Transverse colon (tissue), 4 donors: ENCODE measurements at regions not wholly inside any gene's neighbourhood (a gene's known extent, or its start where the extent isn't known, plus 50 kb on each side); places are given as distances from the start of the nearest gene placed in this dataset.

Experiments
- EP300 ChIP-seq: sonication (generic); formaldehyde crosslinking; IDR thresholded peaks from one replicate; pipeline ENCODE4 v1.6.1; 2017; ENCODE audit warnings: antibody characterized with exemption, low read depth
- POLR2A ChIP-seq: fragments of 450-650 bp; IDR thresholded peaks from one replicate; pipeline ENCODE4 v1.6.1; 2016; ENCODE audit warnings: antibody characterized with exemption, mild to moderate bottlenecking, moderate library complexity
- POLR2AphosphoS5 ChIP-seq, 3 donors: sonication (generic); formaldehyde crosslinking; IDR thresholded peaks; one replicate each; pipeline ENCODE4 v1.6.1; 2016; ENCODE audit warnings: antibody characterized with exemption in 3 of 3
- TF ChIP-seq, protein P1 (sequence below), 5 experiments: fragments of 200-600 bp in 3 of 5; fragments of 450-650 bp in 2 of 5; sonication (generic) in 3 of 5; IDR thresholded peaks; 1 replicate in 2 of 5; 2 replicates in 3 of 5; pipeline ENCODE4 v1.5.1; 2016 to 2017; ENCODE audit warnings: antibody characterized with exemption in 5 of 5, inconsistent platforms in 3 of 5, mild to moderate bottlenecking in 2 of 5, moderate library complexity in 1 of 5

DNA sequence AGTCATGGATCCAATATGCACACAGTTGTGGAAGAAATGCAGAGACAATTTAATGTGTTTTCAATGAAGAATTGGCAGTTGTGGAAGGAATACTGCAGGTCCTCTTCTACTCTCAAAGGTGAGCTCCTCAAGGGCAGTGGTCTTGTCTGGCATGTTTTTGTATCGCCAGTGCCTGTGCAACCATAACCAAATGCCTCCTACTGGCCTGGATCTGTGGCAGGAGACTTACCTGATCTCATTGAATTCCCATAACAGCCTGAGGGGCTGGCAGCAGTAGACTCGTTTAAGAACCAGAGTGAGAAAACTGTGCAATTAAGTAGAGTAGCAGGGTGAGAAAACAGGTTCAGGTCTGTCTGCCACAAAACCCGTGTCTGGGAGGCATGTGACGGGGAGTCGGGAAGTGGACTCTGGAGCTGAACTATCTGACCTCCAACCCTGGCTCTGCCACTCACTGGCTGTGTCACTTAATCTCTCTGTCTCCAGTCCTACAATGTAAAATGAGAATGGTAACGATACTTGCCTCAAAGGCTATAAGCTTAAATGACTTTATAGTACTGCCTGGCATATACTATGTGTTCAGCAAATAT lies 268.2 kb upstream of the SSTR1 start:
- TF ChIP-seq POLR2A (no peak), POLR2AphosphoS5 (IDR thresholded peaks at IDR 0.05) (no peak), EP300 (no peak)
- TF ChIP-seq, protein P1, sequence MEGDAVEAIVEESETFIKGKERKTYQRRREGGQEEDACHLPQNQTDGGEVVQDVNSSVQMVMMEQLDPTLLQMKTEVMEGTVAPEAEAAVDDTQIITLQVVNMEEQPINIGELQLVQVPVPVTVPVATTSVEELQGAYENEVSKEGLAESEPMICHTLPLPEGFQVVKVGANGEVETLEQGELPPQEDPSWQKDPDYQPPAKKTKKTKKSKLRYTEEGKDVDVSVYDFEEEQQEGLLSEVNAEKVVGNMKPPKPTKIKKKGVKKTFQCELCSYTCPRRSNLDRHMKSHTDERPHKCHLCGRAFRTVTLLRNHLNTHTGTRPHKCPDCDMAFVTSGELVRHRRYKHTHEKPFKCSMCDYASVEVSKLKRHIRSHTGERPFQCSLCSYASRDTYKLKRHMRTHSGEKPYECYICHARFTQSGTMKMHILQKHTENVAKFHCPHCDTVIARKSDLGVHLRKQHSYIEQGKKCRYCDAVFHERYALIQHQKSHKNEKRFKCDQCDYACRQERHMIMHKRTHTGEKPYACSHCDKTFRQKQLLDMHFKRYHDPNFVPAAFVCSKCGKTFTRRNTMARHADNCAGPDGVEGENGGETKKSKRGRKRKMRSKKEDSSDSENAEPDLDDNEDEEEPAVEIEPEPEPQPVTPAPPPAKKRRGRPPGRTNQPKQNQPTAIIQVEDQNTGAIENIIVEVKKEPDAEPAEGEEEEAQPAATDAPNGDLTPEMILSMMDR (IDR thresholded peaks at IDR 0.05), result no peak
